IPS DF 6.9 (cell line): ENCODE measurements at regions not wholly inside any gene's neighbourhood (a gene's known extent, or its start where the extent isn't known, plus 50 kb on each side); places are given as distances from the start of the nearest gene placed in this dataset.
"Not testable (repeated sequence)": the region's sequence is repeated elsewhere in the genome, so short reads cannot be mapped to it uniquely, and the experiment has no call there.

Experiments
- DNase-seq: peaks from one replicate; pipeline ENCODE4 v3.0.0-alpha.2; 2013; ENCODE audit warnings: low read depth, low spot score
- H3K27ac ChIP-seq: one replicate; pipeline ENCODE4 v1.5.1; 2013; ENCODE audit warnings: low read length, control low read depth
- H3K27me3 ChIP-seq: 2 replicates; pipeline ENCODE4 v1.6.1; 2013; ENCODE audit warnings: mild to moderate bottlenecking, low read length; ENCODE audit not compliant: control insufficient read depth, insufficient read depth
- H3K36me3 ChIP-seq: 2 replicates; pipeline ENCODE4 v1.6.1; 2013; ENCODE audit warnings: low read length; ENCODE audit not compliant: control insufficient read depth, insufficient read depth
- H3K4me1 ChIP-seq: 2 replicates; pipeline ENCODE4 v1.6.1; 2013; ENCODE audit warnings: low read length; ENCODE audit not compliant: control insufficient read depth, insufficient read depth
- H3K4me3 ChIP-seq: 2 replicates; pipeline ENCODE4 v1.5.1; 2013; ENCODE audit warnings: mild to moderate bottlenecking, low read length
- H3K9me3 ChIP-seq: 2 replicates; pipeline ENCODE4 v1.6.1; 2013; ENCODE audit warnings: low read length, inconsistent platforms; ENCODE audit not compliant: control insufficient read depth, insufficient read depth
- WGBS: extraction: QIAGEN DNeasy Blood & Tissue Kit; methylation state at CpG from one replicate; pipeline ENCODE4 v1.1.7; 2013; ENCODE audit warnings: mixed read lengths, missing lambda C conversion rate; ENCODE audit not compliant: insufficient read length, insufficient coverage; 5-methylcytosine and 5-hydroxymethylcytosine counted together

DNA sequence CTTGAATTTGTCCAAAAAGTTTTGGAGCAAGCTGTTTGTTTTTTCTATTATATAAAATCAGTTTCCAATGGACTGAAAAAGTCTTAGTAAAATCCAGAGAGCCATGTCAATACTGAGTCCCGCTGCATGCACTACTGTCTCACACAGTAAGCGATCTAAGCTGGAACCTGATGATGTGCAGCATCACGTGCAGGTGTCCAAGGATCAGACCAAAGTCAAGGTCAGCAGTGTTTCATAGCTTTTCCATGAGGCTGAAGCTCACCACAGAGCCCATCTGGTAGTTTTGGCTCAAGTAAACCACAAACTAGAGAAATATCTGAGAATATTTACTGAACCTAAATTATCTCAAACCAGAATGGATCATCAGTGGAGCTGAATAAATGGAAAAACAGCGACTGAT lies 784.0 kb upstream of the SEMA6D start:
- DNase-seq: no peak
- no CpG with 5 or more reads among the region's 4 CpGs for WGBS
- Histone ChIP-seq H3K27ac (no peak overlapping the region), H3K9me3 (no peaks in the 10 kb centered on the region), H3K4me1 (no peaks in the 10 kb centered on the region), H3K36me3 (no peaks in the 10 kb centered on the region), H3K27me3 (no peaks in the 10 kb centered on the region), H3K4me3 (no peak overlapping the region)

DNA sequence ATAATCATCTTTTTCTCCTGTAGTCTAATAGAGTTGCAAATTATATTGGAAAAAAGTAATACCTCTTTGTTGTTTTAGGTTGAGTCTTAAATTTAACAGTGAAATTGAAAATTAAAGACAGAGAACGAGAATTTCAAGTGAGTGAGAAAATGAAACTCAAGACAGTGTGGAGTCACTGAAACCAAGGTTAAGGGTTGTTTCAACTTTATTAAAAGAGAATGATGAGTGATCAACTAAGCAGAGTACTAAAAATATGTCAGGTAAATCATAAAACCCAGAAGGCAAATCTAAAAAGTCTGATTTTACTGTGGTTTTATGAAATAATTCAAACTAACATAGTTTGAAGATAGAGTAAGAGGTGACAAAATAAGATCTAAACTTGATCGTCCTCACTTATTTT lies 782.5 kb upstream of the SEMA6D start:
- Histone ChIP-seq H3K27me3 (no peaks in the 10 kb centered on the region), H3K36me3 (no peaks in the 10 kb centered on the region), H3K27ac (no peak overlapping the region), H3K4me3 (no peak overlapping the region), H3K4me1 (no peaks in the 10 kb centered on the region), H3K9me3 (no peaks in the 10 kb centered on the region)
- DNase-seq: no peak
- no CpG with 5 or more reads among the region's 2 CpGs for WGBS

DNA sequence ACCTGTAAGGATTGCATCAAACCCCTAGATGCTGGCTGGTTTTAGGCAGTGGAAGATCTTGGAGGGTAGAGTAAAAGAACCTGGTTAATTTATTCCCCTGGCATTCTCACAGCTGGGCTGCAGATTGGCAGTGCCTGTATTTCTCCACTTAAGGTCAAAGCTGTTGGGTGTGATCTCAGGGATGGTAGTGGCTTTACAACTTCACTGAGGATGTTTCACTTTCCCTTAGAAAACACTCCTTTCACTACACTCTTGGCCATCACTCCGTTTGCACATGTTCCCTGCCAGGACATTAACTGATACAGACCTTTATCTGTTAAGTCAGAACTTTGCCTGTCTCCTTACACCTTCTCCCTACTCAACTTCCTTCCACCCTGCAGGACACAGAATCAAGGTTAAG lies 779.1 kb upstream of the SEMA6D start:
- no peak overlapping the region for H3K4me3 ChIP-seq
- no peaks in the 10 kb centered on the region for H3K9me3 ChIP-seq
- H3K27ac ChIP-seq: no peak overlapping the region
- no CpG with 5 or more reads among the region's 1 CpG for WGBS
- no peaks in the 10 kb centered on the region for H3K27me3 ChIP-seq
- no peaks in the 10 kb centered on the region for H3K4me1 ChIP-seq
- no peaks in the 10 kb centered on the region for H3K36me3 ChIP-seq
- no peak for DNase-seq

- Histone ChIP-seq H3K36me3 (no peaks in the 10 kb centered on the region), H3K27ac (no peak overlapping the region), H3K27me3 (no peaks in the 10 kb centered on the region), H3K9me3 (no peaks in the 10 kb centered on the region), H3K4me1 (no peaks in the 10 kb centered on the region), H3K4me3 (no peak overlapping the region)
- no CpG with 5 or more reads among the region's 1 CpG for WGBS
- DNase-seq: no peak
Measured at GRCh38 chr15:46941241-46941640, 776.1 kb upstream of the SEMA6D start.

- Histone ChIP-seq H3K27ac (no peak overlapping the region), H3K9me3 (no peaks in the 10 kb centered on the region), H3K36me3 (no peaks in the 10 kb centered on the region), H3K4me1 (no peaks in the 10 kb centered on the region), H3K27me3 (no peaks in the 10 kb centered on the region), H3K4me3 (no peak overlapping the region)
- DNase-seq: no peak
- no CpG with 5 or more reads among the region's 3 CpGs for WGBS
Measured at GRCh38 chr15:46946953-46947352, 770.4 kb upstream of the SEMA6D start.

DNA sequence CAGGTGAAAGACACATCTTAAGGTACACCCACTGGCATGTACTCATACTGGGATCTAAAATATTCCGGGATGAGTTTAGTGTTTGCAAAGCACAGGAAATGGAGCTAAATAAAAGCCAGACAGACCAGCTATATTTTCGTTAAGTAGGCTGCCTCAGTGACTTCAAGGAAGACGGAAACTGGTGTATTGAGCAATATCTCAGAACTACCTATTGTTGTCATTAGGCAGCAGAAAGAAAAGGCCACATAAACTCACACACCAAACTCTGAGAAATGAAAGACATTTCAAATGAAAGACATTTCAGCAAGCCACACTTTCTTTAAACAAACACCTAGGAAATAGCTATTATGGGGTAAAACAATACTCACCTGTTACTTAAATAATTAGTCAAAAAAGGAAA lies 761.7 kb upstream of the SEMA6D start:
- Histone ChIP-seq H3K27ac (no peak overlapping the region), H3K27me3 (no peaks in the 10 kb centered on the region), H3K9me3 (no peaks in the 10 kb centered on the region), H3K4me3 (no peak overlapping the region), H3K36me3 (no peaks in the 10 kb centered on the region), H3K4me1 (no peaks in the 10 kb centered on the region)
- no CpG with 5 or more reads among the region's 3 CpGs for WGBS
- no peak for DNase-seq

DNA sequence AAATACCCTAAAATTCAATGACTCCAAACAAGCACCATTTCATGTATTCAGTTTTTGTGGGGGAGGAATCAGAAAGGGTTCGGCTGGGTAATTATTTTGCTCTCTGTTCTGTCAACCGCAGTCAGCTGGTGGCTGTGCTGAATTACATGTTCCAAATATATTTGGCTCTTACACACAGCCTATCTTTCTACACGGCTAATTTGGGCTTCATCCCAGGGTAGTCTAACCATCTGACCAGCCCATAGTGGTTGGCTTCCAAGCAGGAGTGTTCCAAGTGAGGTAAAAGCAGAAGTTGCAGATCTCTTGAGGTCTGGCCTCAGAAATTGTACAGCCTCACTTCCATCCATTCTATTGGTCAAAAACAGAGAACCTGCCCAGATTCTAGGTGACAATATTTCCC lies 760.8 kb upstream of the SEMA6D start:
- DNase-seq: no peak
- no CpG with 5 or more reads among the region's 3 CpGs for WGBS
- Histone ChIP-seq H3K27ac (no peak overlapping the region), H3K27me3 (no peaks in the 10 kb centered on the region), H3K36me3 (no peaks in the 10 kb centered on the region), H3K4me1 (no peaks in the 10 kb centered on the region), H3K4me3 (no peak overlapping the region), H3K9me3 (no peaks in the 10 kb centered on the region)

DNA sequence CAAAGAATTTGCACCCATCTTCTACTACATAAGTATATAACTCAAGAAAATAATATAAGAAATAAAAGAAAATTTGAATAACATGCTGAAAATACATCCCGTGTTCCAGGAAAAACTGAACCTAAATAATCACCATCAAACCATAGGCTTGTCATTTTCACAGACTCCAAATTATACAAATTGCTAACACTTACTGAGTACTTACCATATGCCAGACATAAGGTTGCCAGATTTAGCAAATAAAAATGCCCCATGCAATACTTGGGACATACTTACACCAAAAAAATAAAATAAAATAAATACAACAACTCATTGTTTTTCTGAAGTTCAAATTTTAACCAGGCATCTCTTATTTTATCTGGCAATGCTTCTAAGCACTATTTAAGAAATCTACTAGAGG lies 760.4 kb upstream of the SEMA6D start:
- Histone ChIP-seq H3K27ac (no peak overlapping the region), H3K36me3 (no peaks in the 10 kb centered on the region), H3K27me3 (no peaks in the 10 kb centered on the region), H3K4me1 (no peaks in the 10 kb centered on the region), H3K4me3 (no peak overlapping the region), H3K9me3 (no peaks in the 10 kb centered on the region)
- WGBS: no CpG with 5 or more reads among the region's 1 CpG
- no peak for DNase-seq

- Histone ChIP-seq H3K4me1 (no peaks in the 10 kb centered on the region), H3K27ac (no peak overlapping the region), H3K9me3 (no peaks in the 10 kb centered on the region), H3K36me3 (no peaks in the 10 kb centered on the region), H3K27me3 (no peaks in the 10 kb centered on the region), H3K4me3 (no peak overlapping the region)
- WGBS: no CpG with 5 or more reads among the region's 3 CpGs
- DNase-seq: no peak
Measured at GRCh38 chr15:46960581-46960980, 756.7 kb upstream of the SEMA6D start.

DNA sequence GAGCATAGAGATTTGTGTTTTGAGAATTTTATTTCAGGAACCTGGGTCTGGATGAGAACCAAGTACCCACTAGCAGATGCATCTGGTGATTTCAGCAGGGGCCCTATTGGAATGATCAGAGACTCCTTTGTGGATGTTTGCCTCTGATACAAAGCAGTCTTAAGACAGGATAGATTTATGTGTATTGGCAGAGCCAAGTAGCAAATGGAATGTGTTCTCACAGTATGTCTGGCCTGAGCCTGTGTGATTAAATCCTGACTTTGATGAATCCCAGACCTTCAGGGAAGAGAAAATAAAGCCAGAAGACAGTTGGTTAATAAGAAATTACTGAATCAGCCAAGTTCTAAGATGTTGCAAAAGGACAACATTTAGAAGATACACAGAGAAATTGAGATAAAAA lies 755.5 kb upstream of the SEMA6D start:
- H3K36me3 ChIP-seq: no peaks in the 10 kb centered on the region
- no peaks in the 10 kb centered on the region for H3K27me3 ChIP-seq
- DNase-seq: no peak
- no peak overlapping the region for H3K27ac ChIP-seq
- no peaks in the 10 kb centered on the region for H3K9me3 ChIP-seq
- no peak overlapping the region for H3K4me3 ChIP-seq
- H3K4me1 ChIP-seq: no peaks in the 10 kb centered on the region

- H3K9me3 ChIP-seq, H3K36me3 ChIP-seq, H3K4me1 ChIP-seq, H3K27me3 ChIP-seq, H3K4me3 ChIP-seq, H3K27ac ChIP-seq, DNase-seq: not testable (repeated sequence)
- no CpG with 5 or more reads among the region's 2 CpGs for WGBS
Measured at GRCh38 chr15:46988055-46988454, 729.2 kb upstream of the SEMA6D start.
